ENCODE measurements at regions not wholly inside any gene's neighbourhood (a gene's known extent, or its start where the extent isn't known, plus 50 kb on each side); places are given as distances from the start of the nearest gene placed in this dataset.

- 100% methylated on average over 1 of the region's 4 CpGs for WGBS (ENCODE audit: insufficient coverage)
- Histone ChIP-seq H3K36me3 (replicated peaks in 1 of 2; ENCODE audit: control extremely low read depth in 1 of 2, control insufficient read depth in 1 of 2, extremely low read depth in 1 of 2, insufficient read depth in 2 of 2, low read length in 1 of 2) (no peaks in the 10 kb centered on the region), H2AFZ (ENCODE audit: insufficient read depth, low read depth, low read length, poor library complexity, severe bottlenecking) (no peak overlapping the region), H3K27me3 (replicated peaks in 1 of 4; ENCODE audit: control extremely low read depth in 1 of 4, control insufficient read depth in 3 of 4, insufficient read depth in 4 of 4, low read length in 3 of 4) (no peaks in the 10 kb centered on the region), H3K27ac (ENCODE audit: low read length in 2 of 2) (no peak overlapping the region), H3K9me3 (ENCODE audit: control extremely low read depth in 1 of 3, control insufficient read depth in 2 of 3, insufficient read depth in 1 of 3, low read length in 2 of 3) (no peaks in the 10 kb centered on the region), H3K79me2 (ENCODE audit: control insufficient read depth, insufficient read depth, low read length) (no peaks in the 10 kb centered on the region), H3K4me3 (ENCODE audit: control extremely low read depth in 1 of 5, extremely low read depth in 1 of 5, insufficient read depth in 1 of 5, low read depth in 2 of 5, low read length in 4 of 5) (no peak overlapping the region), H4K20me1 (ENCODE audit: control insufficient read depth, insufficient read depth, low read length, poor library complexity, severe bottlenecking) (no peaks in the 10 kb centered on the region), H3K9ac (ENCODE audit: low read length) (no peak overlapping the region), H3K4me2 (replicated peaks; ENCODE audit: low read depth, low read length, poor library complexity, severe bottlenecking) (no peak overlapping the region), H3K4me1 (ENCODE audit: control insufficient read depth in 2 of 2, insufficient read depth in 2 of 2, low read length in 2 of 2) (no peaks in the 10 kb centered on the region)
- TF ChIP-seq EZH2 (IDR thresholded peaks at IDR 0.05; ENCODE audit: borderline replicate concordance, insufficient read depth, low read depth, low read length, poor library complexity, severe bottlenecking), result no peak
- TF ChIP-seq, protein P1, sequence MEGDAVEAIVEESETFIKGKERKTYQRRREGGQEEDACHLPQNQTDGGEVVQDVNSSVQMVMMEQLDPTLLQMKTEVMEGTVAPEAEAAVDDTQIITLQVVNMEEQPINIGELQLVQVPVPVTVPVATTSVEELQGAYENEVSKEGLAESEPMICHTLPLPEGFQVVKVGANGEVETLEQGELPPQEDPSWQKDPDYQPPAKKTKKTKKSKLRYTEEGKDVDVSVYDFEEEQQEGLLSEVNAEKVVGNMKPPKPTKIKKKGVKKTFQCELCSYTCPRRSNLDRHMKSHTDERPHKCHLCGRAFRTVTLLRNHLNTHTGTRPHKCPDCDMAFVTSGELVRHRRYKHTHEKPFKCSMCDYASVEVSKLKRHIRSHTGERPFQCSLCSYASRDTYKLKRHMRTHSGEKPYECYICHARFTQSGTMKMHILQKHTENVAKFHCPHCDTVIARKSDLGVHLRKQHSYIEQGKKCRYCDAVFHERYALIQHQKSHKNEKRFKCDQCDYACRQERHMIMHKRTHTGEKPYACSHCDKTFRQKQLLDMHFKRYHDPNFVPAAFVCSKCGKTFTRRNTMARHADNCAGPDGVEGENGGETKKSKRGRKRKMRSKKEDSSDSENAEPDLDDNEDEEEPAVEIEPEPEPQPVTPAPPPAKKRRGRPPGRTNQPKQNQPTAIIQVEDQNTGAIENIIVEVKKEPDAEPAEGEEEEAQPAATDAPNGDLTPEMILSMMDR (IDR thresholded peaks at IDR 0.05), result no peak
- ATAC-seq (ENCODE audit: low read depth), result no peak
- Mint-ChIP-seq H3K27me3 (no peaks in the 10 kb centered on the region), H3K27ac (no peak overlapping the region), H3K4me3 (no peak overlapping the region), H3K4me1 (no peaks in the 10 kb centered on the region), H3K9me3 (ENCODE audit: insufficient read depth) (no peaks in the 10 kb centered on the region)
- intact Hi-C loops (cut with micrococcal nuclease), result no loop called here
- ChIA-PET CTCF (no interaction called here), POLR2A (no interaction called here)
- DNase-seq, result no peak
These were observed 303.0 kb upstream of the TACR3 start for GRCh38 chr4:104022831-104023230.

GRCh38 chr4:104022226-104022625 lies 302.4 kb upstream of the TACR3 start:
- no peak for ATAC-seq (ENCODE audit: low read depth)
- POLR2A ChIA-PET, result no interaction called here
- WGBS (ENCODE audit: insufficient coverage), result no CpG with 5 or more reads among the region's 2 CpGs

More at GRCh38 chr4:104022226-104022625, 302.4 kb upstream of the TACR3 start:
- no peak overlapping the region for H3K4me3 ChIP-seq (ENCODE audit: control extremely low read depth in 1 of 5, extremely low read depth in 1 of 5, insufficient read depth in 1 of 5, low read depth in 2 of 5, low read length in 4 of 5)
- H3K27ac ChIP-seq (ENCODE audit: low read length in 2 of 2), result no peak overlapping the region
- intact Hi-C loops (cut with micrococcal nuclease), result no loop called here
- DNase-seq, result no peak
- no peaks in the 10 kb centered on the region for H3K27me3 Mint-ChIP-seq
- no peaks in the 10 kb centered on the region for H3K9me3 ChIP-seq (ENCODE audit: control extremely low read depth in 1 of 3, control insufficient read depth in 2 of 3, insufficient read depth in 1 of 3, low read length in 2 of 3)
- H3K4me1 ChIP-seq (ENCODE audit: control insufficient read depth in 2 of 2, insufficient read depth in 2 of 2, low read length in 2 of 2), result no peaks in the 10 kb centered on the region
- no peak overlapping the region for H3K27ac Mint-ChIP-seq
- H3K9ac ChIP-seq (ENCODE audit: low read length), result no peak overlapping the region
- no peak overlapping the region for H2AFZ ChIP-seq (ENCODE audit: insufficient read depth, low read depth, low read length, poor library complexity, severe bottlenecking)
- no peaks in the 10 kb centered on the region for H3K9me3 Mint-ChIP-seq (ENCODE audit: insufficient read depth)
- TF ChIP-seq EZH2 (IDR thresholded peaks at IDR 0.05; ENCODE audit: borderline replicate concordance, insufficient read depth, low read depth, low read length, poor library complexity, severe bottlenecking), result no peak
- TF ChIP-seq, protein P1 (IDR thresholded peaks at IDR 0.05), result no peak
- no peaks in the 10 kb centered on the region for H3K79me2 ChIP-seq (ENCODE audit: control insufficient read depth, insufficient read depth, low read length)
- CTCF ChIA-PET, result no interaction called here
- no peaks in the 10 kb centered on the region for H3K4me1 Mint-ChIP-seq
- H3K27me3 ChIP-seq (replicated peaks in 1 of 4; ENCODE audit: control extremely low read depth in 1 of 4, control insufficient read depth in 3 of 4, insufficient read depth in 4 of 4, low read length in 3 of 4), result no peaks in the 10 kb centered on the region
- no peak overlapping the region for H3K4me3 Mint-ChIP-seq
- H3K36me3 ChIP-seq (replicated peaks in 1 of 2; ENCODE audit: control extremely low read depth in 1 of 2, control insufficient read depth in 1 of 2, extremely low read depth in 1 of 2, insufficient read depth in 2 of 2, low read length in 1 of 2), result no peaks in the 10 kb centered on the region
- H3K4me2 ChIP-seq (replicated peaks; ENCODE audit: low read depth, low read length, poor library complexity, severe bottlenecking), result no peak overlapping the region
- no peaks in the 10 kb centered on the region for H4K20me1 ChIP-seq (ENCODE audit: control insufficient read depth, insufficient read depth, low read length, poor library complexity, severe bottlenecking)

Data from B cell (primary cell).